Gastroesophageal sphincter (tissue), 3 donors: ENCODE measurements at regions not wholly inside any gene's neighbourhood (a gene's known extent, or its start where the extent isn't known, plus 50 kb on each side); places are given as distances from the start of the nearest gene placed in this dataset.

Experiments used
- POLR2A ChIP-seq, 2 donors: fragments of 450-650 bp; IDR thresholded peaks; one replicate each; pipeline ENCODE4 v1.6.1; 2017; ENCODE audit warnings: antibody characterized with exemption in 2 of 2, mild to moderate bottlenecking in 2 of 2, moderate library complexity in 1 of 2
- TF ChIP-seq, protein P1 (sequence below), 4 experiments: fragments of 200-600 bp in 2 of 4; fragments of 450-650 bp in 2 of 4; sonication (generic) in 1 of 4; IDR thresholded peaks; one replicate each; pipeline ENCODE4 v1.5.1; 2017 to 2019; ENCODE audit warnings: antibody characterized with exemption in 4 of 4, mild to moderate bottlenecking in 2 of 4, moderate library complexity in 2 of 4

DNA sequence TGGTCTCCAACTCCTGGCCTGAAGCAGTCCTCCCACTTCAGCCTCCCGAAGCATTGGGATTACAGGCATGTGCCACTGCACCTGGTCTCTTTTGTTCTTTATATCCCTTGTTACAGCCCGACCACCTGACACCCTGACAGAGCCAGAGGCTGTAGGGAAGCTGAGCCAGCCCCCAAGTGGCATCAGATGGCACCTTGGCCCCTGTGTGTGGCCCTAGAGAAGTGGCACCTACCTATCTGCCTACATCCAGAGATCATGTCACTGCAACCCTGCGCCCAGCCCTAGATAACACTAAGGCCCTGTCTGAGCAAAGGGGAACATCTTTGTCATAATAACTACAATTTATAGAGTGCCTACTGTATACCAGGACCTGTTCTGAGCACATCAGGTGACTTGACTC, 235.0 kb downstream of the AACS start:
- no peak for TF ChIP-seq POLR2A (IDR thresholded peaks at IDR 0.05)
- TF ChIP-seq, protein P1, sequence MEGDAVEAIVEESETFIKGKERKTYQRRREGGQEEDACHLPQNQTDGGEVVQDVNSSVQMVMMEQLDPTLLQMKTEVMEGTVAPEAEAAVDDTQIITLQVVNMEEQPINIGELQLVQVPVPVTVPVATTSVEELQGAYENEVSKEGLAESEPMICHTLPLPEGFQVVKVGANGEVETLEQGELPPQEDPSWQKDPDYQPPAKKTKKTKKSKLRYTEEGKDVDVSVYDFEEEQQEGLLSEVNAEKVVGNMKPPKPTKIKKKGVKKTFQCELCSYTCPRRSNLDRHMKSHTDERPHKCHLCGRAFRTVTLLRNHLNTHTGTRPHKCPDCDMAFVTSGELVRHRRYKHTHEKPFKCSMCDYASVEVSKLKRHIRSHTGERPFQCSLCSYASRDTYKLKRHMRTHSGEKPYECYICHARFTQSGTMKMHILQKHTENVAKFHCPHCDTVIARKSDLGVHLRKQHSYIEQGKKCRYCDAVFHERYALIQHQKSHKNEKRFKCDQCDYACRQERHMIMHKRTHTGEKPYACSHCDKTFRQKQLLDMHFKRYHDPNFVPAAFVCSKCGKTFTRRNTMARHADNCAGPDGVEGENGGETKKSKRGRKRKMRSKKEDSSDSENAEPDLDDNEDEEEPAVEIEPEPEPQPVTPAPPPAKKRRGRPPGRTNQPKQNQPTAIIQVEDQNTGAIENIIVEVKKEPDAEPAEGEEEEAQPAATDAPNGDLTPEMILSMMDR (IDR thresholded peaks at IDR 0.05) = no peak
